Stimulated activated CD8-positive, alpha-beta memory T cell treated with anti-CD3 and anti-CD28 coated beads, Interleukin-7, amount 100 ng/mL, for 24 hours (primary cell): ENCODE measurements at regions not wholly inside any gene's neighbourhood (a gene's known extent, or its start where the extent isn't known, plus 50 kb on each side); places are given as distances from the start of the nearest gene placed in this dataset.

Experiments
- DNase-seq: peaks from one replicate; pipeline ENCODE4 v3.0.0-alpha.2; 2020; ENCODE audit warnings: low read depth

GRCh38 chr7:155972651-155973390, 160.6 kb upstream of the SHH start:
- DNase-seq: no peak

GRCh38 chr7:155972247-155972646, 160.0 kb upstream of the SHH start:
- no peak for DNase-seq

GRCh38 chr7:155971180-155971770, 159.0 kb upstream of the SHH start:
- no peak for DNase-seq

- no peak for DNase-seq
These were observed 157.1 kb upstream of the SHH start for GRCh38 chr7:155969192-155969929.

- no peak for DNase-seq
These were observed 152.7 kb upstream of the SHH start for GRCh38 chr7:155965010-155965409.

- no peak for DNase-seq
These were observed 152.3 kb upstream of the SHH start for GRCh38 chr7:155964543-155964942.

- DNase-seq: no peak
These were observed 151.5 kb upstream of the SHH start for GRCh38 chr7:155963771-155964195.

GRCh38 chr7:155963356-155963755, 151.1 kb upstream of the SHH start:
- DNase-seq: no peak

- DNase-seq: no peak
These were observed 150.7 kb upstream of the SHH start for GRCh38 chr7:155962968-155963300.

GRCh38 chr7:155962191-155962967, 150.1 kb upstream of the SHH start:
- peak; percentile 20 for DNase-seq

GRCh38 chr7:155961241-155962190, 149.3 kb upstream of the SHH start:
- DNase-seq: no peak

- no peak for DNase-seq
These were observed 147.6 kb upstream of the SHH start for GRCh38 chr7:155959894-155960293.

- no peak for DNase-seq
These were observed 144.7 kb upstream of the SHH start for GRCh38 chr7:155956977-155957376.

- DNase-seq: no peak
These were observed 143.0 kb upstream of the SHH start for GRCh38 chr7:155955367-155955635.

- DNase-seq: no peak
These were observed 142.5 kb upstream of the SHH start for GRCh38 chr7:155954550-155955366.

GRCh38 chr7:155953781-155954549, 141.7 kb upstream of the SHH start:
- DNase-seq: no peak

- no peak for DNase-seq
These were observed 141.2 kb upstream of the SHH start for GRCh38 chr7:155953501-155953778.

GRCh38 chr7:155951554-155952158, 139.4 kb upstream of the SHH start:
- no peak for DNase-seq

- DNase-seq: no peak
These were observed 138.8 kb upstream of the SHH start for GRCh38 chr7:155950898-155951553.
